ENCODE measurements at regions not wholly inside any gene's neighbourhood (a gene's known extent, or its start where the extent isn't known, plus 50 kb on each side); places are given as distances from the start of the nearest gene placed in this dataset.

DNA sequence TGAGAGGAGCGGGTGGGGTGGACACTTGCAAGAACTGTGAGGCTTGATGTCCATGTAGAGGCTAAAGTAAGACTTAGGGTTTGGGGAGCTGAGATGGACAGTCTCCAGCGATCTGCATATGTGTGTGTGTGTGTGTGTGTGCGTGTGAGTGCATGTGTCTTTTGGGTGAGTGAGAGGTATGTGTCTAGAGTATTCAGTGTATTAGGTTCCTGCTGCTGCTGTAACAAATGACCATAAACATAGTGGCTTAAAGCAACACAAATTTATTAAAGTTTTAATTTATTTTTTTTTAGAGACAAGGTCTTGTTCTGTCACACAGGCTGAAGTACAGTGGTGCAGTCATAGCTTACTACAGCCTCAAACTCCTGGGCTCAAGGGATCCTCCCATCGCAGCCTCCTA lies 155.4 kb upstream of the SPRED2 start:
- TF ChIP-seq, protein P1, sequence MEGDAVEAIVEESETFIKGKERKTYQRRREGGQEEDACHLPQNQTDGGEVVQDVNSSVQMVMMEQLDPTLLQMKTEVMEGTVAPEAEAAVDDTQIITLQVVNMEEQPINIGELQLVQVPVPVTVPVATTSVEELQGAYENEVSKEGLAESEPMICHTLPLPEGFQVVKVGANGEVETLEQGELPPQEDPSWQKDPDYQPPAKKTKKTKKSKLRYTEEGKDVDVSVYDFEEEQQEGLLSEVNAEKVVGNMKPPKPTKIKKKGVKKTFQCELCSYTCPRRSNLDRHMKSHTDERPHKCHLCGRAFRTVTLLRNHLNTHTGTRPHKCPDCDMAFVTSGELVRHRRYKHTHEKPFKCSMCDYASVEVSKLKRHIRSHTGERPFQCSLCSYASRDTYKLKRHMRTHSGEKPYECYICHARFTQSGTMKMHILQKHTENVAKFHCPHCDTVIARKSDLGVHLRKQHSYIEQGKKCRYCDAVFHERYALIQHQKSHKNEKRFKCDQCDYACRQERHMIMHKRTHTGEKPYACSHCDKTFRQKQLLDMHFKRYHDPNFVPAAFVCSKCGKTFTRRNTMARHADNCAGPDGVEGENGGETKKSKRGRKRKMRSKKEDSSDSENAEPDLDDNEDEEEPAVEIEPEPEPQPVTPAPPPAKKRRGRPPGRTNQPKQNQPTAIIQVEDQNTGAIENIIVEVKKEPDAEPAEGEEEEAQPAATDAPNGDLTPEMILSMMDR (IDR thresholded peaks at IDR 0.05; ENCODE audit: low read length) = no peak
- TF ChIP-seq EZH2 (optimal IDR thresholded peaks at IDR 0.05; ENCODE audit: low read depth, low read length) = no peak
